H1 (cell line): ENCODE measurements at regions not wholly inside any gene's neighbourhood (a gene's known extent, or its start where the extent isn't known, plus 50 kb on each side); places are given as distances from the start of the nearest gene placed in this dataset.

Source experiments
- CTCF ChIA-PET: fragments of 300-600 bp; sonication (Branson Sonifier 250); formaldehyde crosslinking; loops from one replicate; lab custom pipeline; 2021; ENCODE audit not compliant: partially characterized antibody; lab: Charles Lee
- POLR2A ChIA-PET: fragments of 300-600 bp; sonication (Branson Sonifier 250); formaldehyde crosslinking; loops from one replicate; lab custom pipeline; 2021; ENCODE audit warnings: inconsistent platforms; ENCODE audit not compliant: partially characterized antibody; lab: Charles Lee
- DNase-seq, 2 experiments: peaks; one replicate each; pipeline versions ENCODE4 v3.0.0 to v3.0.0-alpha.2; 2010 to 2022; ENCODE audit warnings: low spot score in 2 of 2, low read depth in 1 of 2, mixed read lengths in 1 of 2
- FAIRE-seq: peaks from 2 replicates; lab custom pipeline; 2011; peaks lifted over from hg19 to GRCh38; lab: Jason Lieb, UNC
- H2AFZ ChIP-seq: 2 replicates; pipeline ENCODE4 v1.8.1; 2012; ENCODE audit warnings: low read length, inconsistent platforms
- H2AK5ac ChIP-seq: 2 replicates; pipeline ENCODE4 v1.6.1; 2013; ENCODE audit warnings: low read depth, low read length
- H2BK120ac ChIP-seq: replicated peaks from 2 replicates; pipeline ENCODE3; 2013; ENCODE audit warnings: low read depth, low read length, inconsistent platforms
- H2BK12ac ChIP-seq: 2 replicates; pipeline ENCODE4 v1.6.1; 2013; ENCODE audit warnings: low read depth, low read length
- H2BK15ac ChIP-seq: 2 replicates; pipeline ENCODE4 v1.6.1; 2013; ENCODE audit warnings: low read length
- H2BK20ac ChIP-seq: 2 replicates; pipeline ENCODE4 v1.6.1; 2013; ENCODE audit warnings: low read length
- H2BK5ac ChIP-seq: 2 replicates; pipeline ENCODE4 v1.6.1; 2013; ENCODE audit warnings: low read depth, low read length
- H3K14ac ChIP-seq: 2 replicates; pipeline ENCODE4 v1.6.1; 2013; ENCODE audit warnings: inconsistent platforms; ENCODE audit not compliant: insufficient read length
- H3K18ac ChIP-seq: 2 replicates; pipeline ENCODE4 v1.6.1; 2013; ENCODE audit warnings: low read length; ENCODE audit errors: extremely low read depth
- H3K23ac ChIP-seq: 2 replicates; pipeline ENCODE4 v1.6.1; 2013; ENCODE audit warnings: inconsistent platforms; ENCODE audit not compliant: insufficient read length
- H3K23me2 ChIP-seq: 2 replicates; pipeline ENCODE4 v1.6.1; 2013; ENCODE audit warnings: low read depth, low read length
- H3K27ac ChIP-seq: 2 replicates; pipeline ENCODE4 v1.6.1; 2011; ENCODE audit warnings: low read depth, low read length, inconsistent platforms
- H3K27me3 ChIP-seq, 4 experiments: replicated peaks in 1 of 4; 1 replicate in 1 of 4; 2 replicates in 3 of 4; pipeline versions ENCODE4 v1.6.1 to v1.8.1; 2011 to 2013; ENCODE audit warnings: low read length in 3 of 4, mild to moderate bottlenecking in 3 of 4, inconsistent platforms in 2 of 4, mixed read lengths in 2 of 4, moderate library complexity in 1 of 4; ENCODE audit not compliant: control insufficient read depth in 3 of 4, insufficient read depth in 3 of 4; ENCODE audit errors: extremely low read depth in 1 of 4
- H3K36me3 ChIP-seq, 4 experiments: 2 replicates each; pipeline versions ENCODE4 v1.6.1 to v1.8.1; 2011 to 2013; ENCODE audit warnings: mild to moderate bottlenecking in 4 of 4, low read length in 3 of 4, moderate library complexity in 2 of 4, control low read depth in 1 of 4, inconsistent platforms in 1 of 4; ENCODE audit not compliant: insufficient read depth in 4 of 4, control insufficient read depth in 2 of 4
- H3K4ac ChIP-seq: replicated peaks from 2 replicates; pipeline ENCODE3; 2013; ENCODE audit warnings: low read length, low read depth, mixed read lengths, inconsistent platforms; ENCODE audit not compliant: insufficient read length
- H3K4me1 ChIP-seq, 4 experiments: replicated peaks in 1 of 4; 1 replicate in 1 of 4; 2 replicates in 3 of 4; pipeline versions ENCODE4 v1.6.1 to v1.8.1; 2011 to 2013; ENCODE audit warnings: low read length in 3 of 4, inconsistent platforms in 2 of 4, mixed read lengths in 1 of 4; ENCODE audit not compliant: insufficient read depth in 4 of 4, control insufficient read depth in 3 of 4
- H3K4me2 ChIP-seq, 2 experiments: 2 replicates each; pipeline versions ENCODE4 v1.6.1 to v1.8.1; 2011 to 2013; ENCODE audit warnings: low read depth in 2 of 2, low read length in 2 of 2, control low read depth in 1 of 2, inconsistent platforms in 1 of 2, mild to moderate bottlenecking in 1 of 2; ENCODE audit not compliant: insufficient read depth in 1 of 2
- H3K4me3 ChIP-seq, 4 experiments: fragments of 200-600, 300-600 bp in 1 of 4; sonication (generic), shearing (Covaris generic), sonication (Bioruptor Twin) in 1 of 4; 2 replicates each; pipeline versions ENCODE4 v1.5.1 to v1.8.1; 2011 to 2016; ENCODE audit warnings: low read length in 4 of 4, low read depth in 3 of 4, control low read depth in 2 of 4, inconsistent platforms in 2 of 4, mild to moderate bottlenecking in 2 of 4, mixed read lengths in 1 of 4, moderate library complexity in 1 of 4; ENCODE audit not compliant: insufficient read depth in 2 of 4; ENCODE audit errors: extremely low read depth in 1 of 4
- H3K56ac ChIP-seq: replicated peaks from 2 replicates; pipeline ENCODE3; 2013; ENCODE audit warnings: low read depth, mild to moderate bottlenecking, mixed read lengths, low read length, inconsistent platforms; ENCODE audit not compliant: insufficient read length
- H3K79me1 ChIP-seq: 2 replicates; pipeline ENCODE4 v1.6.1; 2013; ENCODE audit warnings: low read depth, low read length, control low read depth
- H3K79me2 ChIP-seq, 2 experiments: 2 replicates each; pipeline versions ENCODE4 v1.6.1 to v1.8.1; 2012 to 2013; ENCODE audit warnings: low read length in 2 of 2, mild to moderate bottlenecking in 2 of 2, inconsistent platforms in 1 of 2; ENCODE audit not compliant: insufficient read depth in 2 of 2, control insufficient read depth in 1 of 2
- H3K9ac ChIP-seq, 4 experiments: replicated peaks in 1 of 4; 1 replicate in 1 of 4; 2 replicates in 3 of 4; pipeline versions ENCODE4 v1.6.1 to v1.8.1; 2011 to 2013; ENCODE audit warnings: low read depth in 3 of 4, low read length in 3 of 4, control low read depth in 2 of 4, mild to moderate bottlenecking in 2 of 4, moderate library complexity in 2 of 4, inconsistent platforms in 1 of 4; ENCODE audit errors: extremely low read depth in 1 of 4
- H3K9me3 ChIP-seq, 2 experiments: 2 replicates each; pipeline versions ENCODE4 v1.6.1 to v1.8.1; 2012 to 2013; ENCODE audit warnings: mild to moderate bottlenecking in 2 of 2, moderate library complexity in 2 of 2, control low read depth in 1 of 2, inconsistent platforms in 1 of 2, low read depth in 1 of 2, low read length in 1 of 2, mixed read lengths in 1 of 2; ENCODE audit not compliant: insufficient read depth in 2 of 2
- H4K20me1 ChIP-seq, 2 experiments: replicated peaks in 1 of 2; 2 replicates each; pipeline versions ENCODE3 to v1.8.1; 2011 to 2013; ENCODE audit warnings: inconsistent platforms in 2 of 2, low read length in 2 of 2, mild to moderate bottlenecking in 1 of 2; ENCODE audit not compliant: insufficient read depth in 2 of 2, control insufficient read depth in 1 of 2
- H4K5ac ChIP-seq: 2 replicates; pipeline ENCODE4 v1.6.1; 2013; ENCODE audit warnings: low read length, low read depth, mixed read lengths, inconsistent platforms; ENCODE audit not compliant: insufficient read length
- H4K8ac ChIP-seq: 2 replicates; pipeline ENCODE4 v1.8.0; 2013; ENCODE audit warnings: mild to moderate bottlenecking, moderate library complexity, low read length, inconsistent platforms; ENCODE audit not compliant: insufficient read depth; ENCODE audit errors: extremely low read depth
- H4K91ac ChIP-seq: replicated peaks from 2 replicates; pipeline ENCODE3; 2013; ENCODE audit warnings: low read length, mixed read lengths, inconsistent platforms; ENCODE audit not compliant: insufficient read length
- BRCA1 ChIP-seq: IDR thresholded peaks from 2 replicates; pipeline ENCODE4 v1.6.1; 2012; ENCODE audit warnings: low read depth, low read length, improper control_type of control experiment
- WGBS, 2 experiments: shearing (Covaris generic) in 1 of 2; methylation state at CpG; one replicate each; pipeline versions ENCODE4 v1.1.6 to v1.1.7; 2013 to 2015; ENCODE audit warnings: low lambda C conversion rate in 2 of 2, mixed read lengths in 2 of 2, inconsistent platforms in 1 of 2, low coverage in 1 of 2, missing lambda C conversion rate in 1 of 2; ENCODE audit not compliant: insufficient replicate concordance in 2 of 2, insufficient coverage in 1 of 2, insufficient read length in 1 of 2; ENCODE audit errors: extremely low coverage in 1 of 2, missing lambda C conversion rate in 1 of 2; 5-methylcytosine and 5-hydroxymethylcytosine counted together

GRCh38 chr6:151170622-151171246 lies 69.0 kb upstream of the AKAP12 start:
- no peaks in the 10 kb centered on the region for H3K4me1 ChIP-seq
- no peak overlapping the region for H4K8ac ChIP-seq
- H3K27ac ChIP-seq: no peak overlapping the region
- no peaks in the 10 kb centered on the region for H3K27me3 ChIP-seq
- ChIA-PET POLR2A (interaction anchor here (0.8 kb wide), 1 partner anchor 10 kb away, joined by 3 read pairs; no protein-coding TSS in a partner anchor), CTCF (interaction anchor here (0.8 to 1.3 kb wide), 4 partner anchors 9 to 156 kb away, joined by 3 read pairs; no protein-coding TSS in a partner anchor)
- no peaks in the 10 kb centered on the region for H3K79me2 ChIP-seq
- no peak overlapping the region for H4K91ac ChIP-seq
- H2AK5ac ChIP-seq: no peak overlapping the region
- DNase-seq (no peak), FAIRE-seq (no peak)
- WGBS, 2 experiments: 91% methylated on average over 10 of the region's 10 CpGs; no CpG with 5 or more reads in 1 of the 2 experiments
- no peaks in the 10 kb centered on the region for H3K79me1 ChIP-seq
- no peaks in the 10 kb centered on the region for H3K9me3 ChIP-seq
- H2BK20ac ChIP-seq: no peak overlapping the region
- no peak overlapping the region for H2BK12ac ChIP-seq
- H2AFZ ChIP-seq: no peak overlapping the region
- H3K23me2 ChIP-seq: no peaks in the 10 kb centered on the region
- H3K36me3 ChIP-seq: no peaks in the 10 kb centered on the region
- no peak overlapping the region for H3K14ac ChIP-seq
- H2BK15ac ChIP-seq: no peak overlapping the region
- no peak overlapping the region for H3K4ac ChIP-seq
- no peak overlapping the region for H3K4me3 ChIP-seq
- H3K23ac ChIP-seq: no peak overlapping the region
- no peak overlapping the region for H3K9ac ChIP-seq
- no peak overlapping the region for H2BK5ac ChIP-seq
- no peak overlapping the region for H3K4me2 ChIP-seq
- H2BK120ac ChIP-seq: no peak overlapping the region
- no peak for TF ChIP-seq BRCA1
- no peak overlapping the region for H4K5ac ChIP-seq
- no peaks in the 10 kb centered on the region for H4K20me1 ChIP-seq
- H3K56ac ChIP-seq: no peak overlapping the region
- no peak overlapping the region for H3K18ac ChIP-seq
